ENCODE measurements at regions not wholly inside any gene's neighbourhood (a gene's known extent, or its start where the extent isn't known, plus 50 kb on each side); places are given as distances from the start of the nearest gene placed in this dataset.

DNA sequence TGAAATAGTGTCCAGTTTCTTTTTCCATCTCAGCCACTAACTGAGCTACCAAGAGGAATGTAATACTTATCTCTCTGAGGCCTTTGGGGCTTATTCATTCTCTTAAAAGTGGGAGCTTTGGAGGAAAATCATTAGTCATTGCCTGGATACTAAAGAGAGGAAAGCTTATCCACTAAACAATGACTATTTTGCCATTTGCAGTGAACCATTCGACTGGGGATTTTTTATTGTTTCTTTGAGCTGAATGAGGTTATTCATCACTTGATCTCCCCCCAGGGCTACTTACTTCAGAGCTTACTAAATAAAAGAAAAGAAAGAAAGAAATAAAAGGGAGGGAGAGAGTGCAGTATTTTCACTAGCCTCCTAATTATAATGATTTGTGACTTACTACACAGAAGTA, 1329.5 kb upstream of the TENM3 start:
- DNase-seq, result no peak

- no peak for DNase-seq
Observed at GRCh38 chr4:180923486-180923885, 1319.7 kb upstream of the TENM3 start.

GRCh38 chr4:180925805-180926204, 1317.4 kb upstream of the TENM3 start:
- no peak for DNase-seq

GRCh38 chr4:180926277-180926676, 1316.9 kb upstream of the TENM3 start:
- no peak for DNase-seq

DNA sequence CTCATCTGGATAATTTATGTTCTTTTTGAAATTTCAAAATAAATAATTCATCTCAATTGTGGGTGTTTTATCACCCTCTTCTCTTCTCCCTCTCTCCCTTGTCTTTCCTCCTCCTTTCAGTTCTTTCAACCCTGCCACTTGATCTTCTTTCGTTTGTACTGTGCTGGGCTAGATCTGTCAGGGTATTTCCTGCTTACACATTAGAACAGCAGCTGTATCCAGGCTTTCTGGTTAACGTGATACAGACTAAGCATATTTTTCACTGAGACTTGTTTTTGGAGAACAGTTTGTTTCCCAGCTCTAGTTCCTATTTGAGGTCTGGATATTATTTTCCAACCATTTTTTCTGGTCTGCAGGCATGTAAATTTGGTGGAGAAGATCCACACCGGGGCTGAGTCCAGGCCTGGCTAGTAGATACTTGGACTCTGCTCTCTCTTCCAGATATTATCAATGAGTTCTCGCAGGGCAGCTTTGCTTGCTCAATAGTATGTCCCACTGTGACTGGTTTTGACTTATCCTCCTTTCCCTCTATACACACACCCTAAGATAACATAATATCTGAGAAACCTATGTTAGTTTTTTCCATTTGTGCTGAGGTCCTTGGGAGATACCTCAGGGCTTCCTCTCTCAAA, 1310.7 kb upstream of the TENM3 start:
- no peak for DNase-seq

- DNase-seq, result no peak
Observed at GRCh38 chr4:180937083-180937482, 1306.1 kb upstream of the TENM3 start.

- no peak for DNase-seq
Observed at GRCh38 chr4:180940680-180941079, 1302.5 kb upstream of the TENM3 start.

DNA sequence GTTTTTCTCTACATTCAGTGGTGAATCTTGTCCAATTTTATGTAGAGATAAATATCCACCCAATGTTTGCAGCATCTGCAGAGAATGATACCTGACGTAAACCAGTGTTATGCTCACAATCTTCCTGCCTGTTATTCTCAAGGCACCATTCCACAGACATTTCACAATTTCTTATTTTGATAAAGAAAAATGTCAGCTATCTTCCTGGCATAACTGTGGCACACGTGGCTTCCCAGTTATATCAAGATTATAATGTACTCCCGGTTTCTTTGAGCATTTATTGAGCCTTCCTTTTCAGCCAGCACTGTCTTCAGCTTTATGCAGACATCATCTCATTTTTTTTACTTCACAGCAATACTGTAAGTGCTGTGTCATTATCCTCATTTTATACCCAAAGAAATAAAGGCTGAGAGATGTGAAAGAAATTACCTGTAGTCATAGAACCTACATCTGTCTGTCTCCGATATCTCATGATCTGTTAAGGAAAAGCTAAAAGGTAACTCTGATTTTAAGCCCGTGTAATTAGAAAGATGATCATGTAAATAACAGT, 1300.8 kb upstream of the TENM3 start:
- DNase-seq, result no peak

DNA sequence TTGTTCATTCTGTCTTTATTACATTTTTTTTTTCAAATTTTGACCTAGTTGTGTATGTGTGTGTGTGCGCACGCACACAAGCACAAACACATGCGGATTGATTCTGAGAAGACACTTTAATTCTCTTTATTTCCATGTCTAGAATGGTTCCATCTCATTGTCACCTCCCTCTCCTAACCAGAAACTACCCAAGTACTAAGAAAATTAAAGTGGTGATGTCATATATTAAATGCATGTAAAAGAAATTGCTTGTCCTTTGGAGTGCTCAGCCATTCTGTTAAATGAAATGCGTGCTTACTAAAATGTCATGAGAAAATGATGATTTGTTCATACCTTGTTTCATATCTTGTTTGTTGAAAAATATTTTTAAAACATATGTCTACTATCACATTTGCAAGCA, 1297.0 kb upstream of the TENM3 start:
- no peak for DNase-seq

DNA sequence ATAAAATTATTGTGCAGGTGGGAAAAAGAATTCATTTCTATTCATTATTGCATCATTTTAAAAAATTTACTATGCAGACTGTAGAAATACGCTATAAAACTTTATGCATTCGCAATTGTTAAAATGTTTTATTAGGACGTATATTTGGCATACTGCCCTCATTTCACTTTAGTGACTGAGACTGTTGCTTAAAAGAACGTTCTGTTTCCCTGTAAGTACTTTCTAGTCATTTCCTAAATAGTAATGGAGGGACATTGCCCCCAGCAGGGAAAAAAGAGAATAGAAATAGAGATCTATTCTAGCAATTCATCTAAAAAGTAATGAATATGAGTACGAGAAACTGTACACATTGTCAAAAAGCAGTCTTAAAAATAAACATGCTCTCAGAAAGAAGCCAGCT, 1295.8 kb upstream of the TENM3 start:
- no peak for DNase-seq

- no peak for DNase-seq
Observed at GRCh38 chr4:180949424-180950213, 1293.6 kb upstream of the TENM3 start.

DNA sequence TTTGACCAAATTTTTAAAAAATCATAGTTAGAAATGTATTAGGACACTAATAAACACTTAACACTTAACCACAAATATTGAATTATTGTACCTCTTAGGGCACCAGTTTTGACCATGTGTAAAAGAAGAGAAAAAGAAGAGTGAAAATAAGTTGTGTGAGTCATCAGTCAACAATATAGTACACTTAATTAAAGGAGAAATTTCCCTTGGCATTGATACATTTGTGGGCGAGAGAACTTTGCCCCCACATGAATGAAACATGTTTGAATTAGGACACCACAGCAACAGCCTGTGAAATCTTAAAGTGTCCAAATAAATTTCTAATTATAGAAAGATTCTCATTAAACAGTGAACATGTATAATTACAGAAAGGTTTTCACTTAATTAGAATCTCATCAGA, 1292.8 kb upstream of the TENM3 start:
- no peak for DNase-seq

GRCh38 chr4:180951312-180951711, 1291.9 kb upstream of the TENM3 start:
- DNase-seq, result no peak

DNA sequence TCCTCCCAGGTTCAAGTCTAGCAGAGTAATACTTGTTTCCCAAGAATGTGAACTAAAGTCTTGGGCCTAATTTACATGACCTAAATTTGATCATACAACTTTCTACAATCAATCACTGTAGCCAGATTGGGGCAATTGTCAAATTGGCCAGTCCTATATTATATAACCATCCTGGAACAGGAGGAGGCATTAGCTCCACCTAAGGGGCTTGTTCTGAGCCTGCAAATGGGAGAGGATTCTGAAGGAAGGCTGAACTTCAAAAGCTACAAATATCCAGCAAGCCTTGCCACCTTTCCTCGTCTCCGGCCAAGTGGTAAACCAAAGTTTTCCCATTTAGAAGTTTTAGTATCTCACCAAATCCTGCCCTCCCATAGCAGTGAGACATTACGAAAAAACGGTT, 1289.6 kb upstream of the TENM3 start:
- DNase-seq, result no peak

DNA sequence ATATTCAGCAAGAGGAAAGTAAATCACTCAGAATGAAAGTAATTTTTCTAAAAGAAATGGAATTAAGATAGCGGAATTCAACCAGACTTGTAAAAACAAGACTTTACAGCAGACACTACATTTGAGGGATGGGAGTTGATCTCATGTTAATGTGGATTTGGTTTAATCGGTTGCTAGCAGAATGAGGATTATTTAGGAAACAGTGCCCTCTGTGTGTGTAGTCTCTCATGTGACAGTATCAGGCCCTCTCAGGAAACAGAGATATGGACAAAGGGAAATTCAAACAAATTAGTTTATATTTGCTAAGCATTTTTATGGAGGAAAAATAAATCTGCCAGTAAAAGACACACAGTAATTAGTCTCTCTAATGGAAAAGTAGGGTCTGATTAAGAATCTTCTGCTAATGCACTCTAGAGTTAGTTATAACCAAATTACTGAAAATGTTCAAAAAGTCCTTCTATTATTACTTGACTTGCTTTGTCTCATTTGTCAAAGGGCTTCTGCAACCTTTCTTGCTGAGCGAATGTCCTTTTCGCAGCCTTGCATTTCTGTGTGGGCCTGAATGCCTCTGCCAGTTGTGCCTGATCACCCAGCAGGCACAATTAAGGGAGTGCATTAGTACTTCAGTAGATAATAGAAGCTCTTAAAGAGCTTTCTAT, 1282.3 kb upstream of the TENM3 start:
- DNase-seq, result no peak

DNA sequence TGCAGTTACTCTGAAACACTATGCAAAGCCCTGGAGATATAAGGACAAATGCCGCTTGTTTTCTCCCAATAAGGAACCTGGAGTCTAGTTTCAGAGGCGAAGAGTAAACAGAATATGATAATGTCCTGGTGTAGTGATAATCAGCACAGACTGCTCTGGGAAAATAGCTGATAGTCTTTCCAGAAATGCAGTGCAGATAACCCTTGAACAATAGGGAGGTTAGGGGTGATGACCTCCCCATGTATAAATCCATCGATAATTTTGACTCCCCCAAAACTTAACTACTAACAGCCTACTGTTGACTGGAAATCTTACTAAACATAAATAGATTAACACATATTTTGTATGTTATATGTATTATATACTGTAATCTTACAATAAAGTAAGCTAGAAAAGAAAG, 1280.9 kb upstream of the TENM3 start:
- no peak for DNase-seq

- DNase-seq, result no peak
Observed at GRCh38 chr4:180966312-180966711, 1276.9 kb upstream of the TENM3 start.

DNA sequence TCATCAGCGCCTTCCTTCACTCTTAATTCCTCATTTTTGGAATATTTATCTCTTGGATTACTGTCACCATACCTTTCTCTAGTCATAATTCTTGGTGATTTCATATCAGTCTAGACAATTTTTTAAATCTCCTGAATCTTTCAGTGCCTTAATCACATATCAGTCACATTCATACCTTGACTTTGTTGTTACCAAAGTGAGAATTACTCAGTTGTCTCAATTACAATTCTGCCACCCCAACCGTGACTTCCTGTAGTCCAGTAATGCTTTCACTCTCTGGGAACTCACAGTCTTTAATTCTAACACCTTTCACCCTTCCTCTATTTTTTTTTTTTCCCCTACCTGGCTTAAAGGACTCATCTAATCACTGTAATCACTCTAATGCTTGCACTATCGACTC, 1275.3 kb upstream of the TENM3 start:
- no peak for DNase-seq

GRCh38 chr4:180973894-180974293, 1269.3 kb upstream of the TENM3 start:
- DNase-seq, result no peak

GRCh38 chr4:180990931-180991330, 1252.3 kb upstream of the TENM3 start:
- no peak for DNase-seq

DNA sequence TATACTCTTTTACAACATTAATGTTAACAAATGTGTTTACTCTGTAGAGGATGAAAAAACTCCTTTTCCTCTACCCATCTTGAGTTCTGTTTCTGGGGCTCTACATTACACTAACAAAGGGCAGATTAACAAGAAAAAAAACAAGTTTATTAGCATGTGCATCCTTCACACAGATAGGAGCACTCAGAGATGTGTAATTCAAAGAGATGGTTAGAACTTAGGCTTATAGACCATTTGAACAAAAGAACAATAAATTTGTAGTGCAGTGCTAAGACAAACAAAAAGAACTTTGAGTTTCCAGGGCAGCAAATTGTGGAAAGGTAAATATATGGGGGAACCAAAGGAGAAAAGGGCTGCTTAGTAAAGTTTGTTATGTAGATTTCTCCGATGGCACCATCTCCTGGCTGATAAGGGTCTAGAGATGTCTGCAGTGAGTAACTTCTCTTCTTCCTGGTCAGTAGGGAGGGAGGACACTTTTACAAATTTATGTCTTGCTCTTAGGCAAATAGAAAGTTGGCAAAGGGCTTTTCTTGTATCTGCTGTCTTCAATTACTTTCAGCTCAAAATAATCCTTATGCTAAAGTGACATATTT, 1249.9 kb upstream of the TENM3 start:
- no peak for DNase-seq

DNA sequence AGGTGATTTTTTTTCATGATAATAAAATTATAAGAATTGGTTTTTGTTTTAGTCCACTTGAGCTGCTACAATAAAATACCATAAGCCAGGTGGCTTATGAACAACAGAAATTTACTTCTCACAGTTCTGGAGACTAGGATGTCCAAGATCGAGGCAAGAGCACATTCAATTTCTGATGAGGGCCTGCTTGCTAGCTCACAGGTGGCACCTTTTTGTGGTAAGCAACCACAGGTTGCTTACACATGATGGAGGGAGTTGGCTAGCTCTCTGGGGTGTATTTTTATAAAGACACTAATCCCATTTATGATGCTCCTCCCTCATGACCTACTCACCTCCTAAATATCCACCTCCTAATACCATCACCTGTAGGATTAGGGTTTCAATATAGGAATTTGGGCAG, 1248.5 kb upstream of the TENM3 start:
- no peak for DNase-seq

GRCh38 chr4:180999217-180999616, 1244.0 kb upstream of the TENM3 start:
- no peak for DNase-seq

GRCh38 chr4:181004056-181004455, 1239.1 kb upstream of the TENM3 start:
- no peak for DNase-seq

Measured in left hindlimb (tissue), 1 donor.